GM18505 (cell line): ENCODE measurements at regions not wholly inside any gene's neighbourhood (a gene's known extent, or its start where the extent isn't known, plus 50 kb on each side); places are given as distances from the start of the nearest gene placed in this dataset.
"Not testable (repeated sequence)": the region's sequence is repeated elsewhere in the genome, so short reads cannot be mapped to it uniquely, and the experiment has no call there.

Experiments
- ATAC-seq: cut with Tn5 transposase; IDR thresholded peaks from one replicate; pipeline ENCODE4 v1.9.1; 2021; ENCODE audit not compliant: unreplicated experiment
- POLR2A ChIP-seq: IDR thresholded peaks from 4 replicates; pipeline ENCODE4 v1.6.1; 2011; ENCODE audit warnings: borderline replicate concordance; ENCODE audit not compliant: insufficient read depth, insufficient read length; ENCODE audit errors: extremely low read depth

DNA sequence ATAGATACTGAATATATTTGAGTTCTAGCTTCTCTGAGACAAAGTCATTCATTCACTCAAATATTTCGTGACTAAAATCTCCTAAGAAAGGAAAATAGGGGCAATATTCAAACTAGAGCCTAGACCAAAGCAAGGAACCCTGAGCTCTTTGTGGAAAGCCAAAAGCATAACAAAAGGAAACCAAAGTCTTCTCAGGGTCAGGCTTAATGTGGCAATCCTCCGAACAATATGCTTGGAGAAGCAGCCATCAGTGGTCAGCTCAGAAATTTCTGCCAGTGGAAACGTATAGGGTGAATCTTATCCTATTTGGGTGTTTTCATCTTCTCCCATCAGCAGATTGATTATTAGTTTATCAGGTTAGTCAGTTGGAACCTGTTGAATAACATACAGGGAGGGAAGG, 151.3 kb upstream of the SLC13A1 start:
- no peak for TF ChIP-seq POLR2A

DNA sequence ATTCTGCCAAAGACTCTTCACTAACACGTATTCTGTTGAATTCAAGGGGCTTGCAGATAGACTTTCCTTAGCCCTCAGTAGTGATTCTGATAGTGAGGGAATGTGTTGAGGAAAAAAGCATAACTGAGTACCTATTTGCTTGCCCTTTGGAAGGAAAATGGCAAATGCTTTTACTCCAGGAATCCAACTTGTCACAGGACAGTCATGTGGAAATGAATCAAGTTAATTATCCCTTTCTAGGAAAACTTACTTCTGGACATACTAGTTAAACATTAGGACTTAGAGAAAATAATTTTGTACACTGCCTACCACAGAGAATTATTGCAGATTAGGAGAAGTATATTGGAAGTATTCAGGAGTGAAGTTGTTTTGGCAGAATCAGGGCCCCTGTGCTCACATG, 148.9 kb upstream of the SLC13A1 start:
- TF ChIP-seq POLR2A: no peak
- no peak for ATAC-seq

More for the DNA sequence above, 151.3 kb upstream of the SLC13A1 start:
- ATAC-seq: no peak

DNA sequence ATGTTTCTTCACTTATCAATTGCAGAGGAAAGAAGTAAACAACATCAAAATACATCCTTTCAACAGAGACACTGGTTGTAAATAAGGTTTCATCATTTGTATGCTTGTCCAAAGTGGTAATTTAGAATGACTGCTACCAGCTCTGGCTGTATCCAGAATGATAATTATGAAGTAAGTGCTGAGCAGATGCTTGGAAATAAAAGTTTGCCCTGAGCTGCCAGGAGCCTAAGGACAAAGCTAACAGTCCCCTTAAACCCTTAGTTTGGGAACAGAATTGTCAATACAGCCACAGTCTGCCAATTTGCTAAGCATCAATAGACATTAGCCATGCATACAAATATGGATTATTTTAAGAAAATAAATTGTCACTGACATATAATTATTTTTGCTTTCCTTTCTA, 147.0 kb upstream of the SLC13A1 start:
- no peak for TF ChIP-seq POLR2A
- ATAC-seq: no peak

- TF ChIP-seq POLR2A: no peak
- no peak for ATAC-seq
Measured at GRCh38 chr7:123343611-123344010, 143.8 kb upstream of the SLC13A1 start.

DNA sequence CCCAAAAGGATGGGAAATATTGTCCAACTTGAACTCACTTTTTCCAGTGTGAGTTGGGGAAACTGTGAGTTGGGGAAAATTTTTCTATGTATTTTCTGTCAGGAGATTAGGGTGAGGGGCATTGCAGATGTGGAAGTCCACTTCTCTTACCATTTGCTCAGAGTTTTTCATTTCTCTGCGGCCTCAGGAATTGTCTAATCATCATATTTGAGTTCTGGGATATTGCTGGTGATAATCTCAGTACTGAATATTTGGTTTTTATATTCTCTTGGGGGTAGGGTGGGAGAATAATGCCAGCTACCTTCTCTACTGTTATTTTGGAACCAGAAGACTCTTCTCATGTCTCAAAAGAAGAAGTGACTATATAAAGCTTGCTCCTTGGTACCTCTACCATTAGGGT, 141.3 kb upstream of the SLC13A1 start:
- no peak for TF ChIP-seq POLR2A
- no peak for ATAC-seq

DNA sequence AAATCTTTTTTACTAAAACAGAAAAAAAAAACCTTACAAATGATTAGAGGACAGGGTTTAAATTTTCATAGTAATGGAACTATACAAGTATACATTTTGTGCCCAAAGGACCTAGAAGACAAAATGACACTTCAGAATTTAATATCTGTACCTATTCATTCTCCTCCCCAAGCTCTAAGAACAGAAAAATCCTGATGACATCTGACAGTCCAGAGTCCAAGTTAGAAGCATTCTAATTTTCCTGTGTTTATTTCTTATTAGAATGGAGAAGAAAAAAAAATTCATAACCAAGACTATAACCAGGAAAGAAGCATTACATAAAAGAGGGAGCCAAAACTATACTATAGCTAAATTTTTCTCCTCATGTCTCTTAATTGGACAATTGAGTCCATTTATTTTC, 138.9 kb upstream of the SLC13A1 start:
- ATAC-seq: no peak
- TF ChIP-seq POLR2A: no peak

DNA sequence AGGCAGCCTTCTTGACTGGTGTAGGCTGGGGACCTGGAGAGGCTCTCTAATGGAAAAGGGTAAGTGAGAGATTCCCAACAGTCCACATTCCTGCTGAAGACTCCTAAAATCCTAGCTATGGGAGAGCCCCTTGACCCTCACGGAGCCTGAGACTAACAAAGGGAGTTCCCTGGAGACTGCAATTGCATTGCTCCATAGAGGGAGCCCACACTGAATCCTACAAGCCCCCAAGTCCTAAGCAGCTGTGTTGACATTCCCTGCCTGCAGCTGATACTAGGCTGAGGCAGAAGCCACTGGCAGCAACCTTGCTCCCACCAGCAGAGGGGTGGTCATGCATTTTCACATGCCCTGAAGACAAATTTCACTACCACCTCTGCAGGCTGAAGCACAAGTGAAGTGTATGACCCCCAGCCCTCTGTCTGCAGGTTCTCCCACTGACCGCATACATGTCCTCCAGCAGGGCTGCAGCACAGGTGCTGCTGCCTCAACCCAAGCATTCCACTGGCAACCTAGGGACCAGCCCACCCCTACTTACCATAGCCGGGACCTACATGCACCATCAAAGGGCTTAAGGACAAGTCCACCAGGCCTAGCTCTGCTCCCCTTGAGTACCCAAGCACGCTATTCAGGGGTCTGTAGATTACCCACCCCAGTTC, 130.3 kb upstream of the SLC13A1 start:
- no peak for TF ChIP-seq POLR2A
- no peak for ATAC-seq

GRCh38 chr7:123327661-123328060, 127.9 kb upstream of the SLC13A1 start:
- no peak for TF ChIP-seq POLR2A
- ATAC-seq: no peak

DNA sequence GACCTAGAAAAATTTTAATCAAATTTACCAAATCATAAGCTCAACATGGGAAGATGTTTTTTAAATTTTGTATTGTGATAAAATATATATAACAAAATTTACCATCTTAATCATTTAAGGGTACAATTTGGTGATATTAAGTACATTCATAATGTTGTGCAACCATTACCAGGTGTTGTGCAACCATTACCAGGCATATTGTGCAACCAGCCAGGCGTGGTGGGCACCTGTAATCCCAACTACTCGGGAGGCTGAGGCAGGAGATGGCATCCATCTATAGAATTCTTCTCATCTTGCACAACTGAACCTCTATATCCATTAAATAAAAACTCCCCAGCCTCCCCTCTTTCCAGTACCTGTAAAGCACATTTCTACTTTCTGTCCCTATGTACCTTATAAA, 124.5 kb upstream of the SLC13A1 start:
- ATAC-seq: no peak
- TF ChIP-seq POLR2A: no peak

DNA sequence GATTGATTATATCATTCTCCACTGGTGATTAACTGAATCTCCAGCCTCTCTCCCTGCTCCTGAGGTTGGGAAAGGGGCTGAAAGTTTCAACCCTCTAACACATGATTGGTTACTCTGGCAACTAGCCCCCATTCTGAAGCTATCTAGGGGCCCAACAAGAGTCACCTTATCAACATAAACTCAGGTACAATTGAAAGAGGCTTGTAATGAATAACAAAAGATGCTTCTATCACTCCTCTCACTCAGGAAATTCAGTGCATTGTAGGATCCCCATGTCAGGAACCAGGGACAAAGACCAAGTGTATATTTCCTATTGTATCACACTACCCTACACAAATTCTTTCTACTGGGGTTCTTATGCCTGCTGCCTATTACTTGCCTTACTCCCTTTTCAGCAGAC, 123.9 kb upstream of the SLC13A1 start:
- TF ChIP-seq POLR2A: no peak
- ATAC-seq: no peak

DNA sequence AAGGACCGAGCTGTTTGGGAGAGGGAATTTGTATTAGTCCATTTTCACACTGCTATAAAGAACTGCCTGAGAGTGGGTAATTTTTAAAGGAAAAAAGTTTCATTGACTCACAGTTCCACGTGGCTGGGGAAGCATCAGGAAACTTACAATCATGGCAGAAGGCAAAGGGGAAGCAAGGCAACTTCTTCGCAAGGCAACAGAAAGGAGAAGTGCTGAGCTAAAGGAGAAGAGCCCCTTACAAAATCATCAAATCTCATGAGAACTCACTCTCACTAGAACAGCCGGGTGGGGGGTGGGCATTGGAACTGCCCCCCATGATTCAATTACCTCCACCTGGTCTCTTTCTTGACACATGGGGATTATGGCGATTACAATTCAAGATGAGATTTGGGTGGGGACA, 121.8 kb upstream of the SLC13A1 start:
- not testable (repeated sequence) for ATAC-seq

DNA sequence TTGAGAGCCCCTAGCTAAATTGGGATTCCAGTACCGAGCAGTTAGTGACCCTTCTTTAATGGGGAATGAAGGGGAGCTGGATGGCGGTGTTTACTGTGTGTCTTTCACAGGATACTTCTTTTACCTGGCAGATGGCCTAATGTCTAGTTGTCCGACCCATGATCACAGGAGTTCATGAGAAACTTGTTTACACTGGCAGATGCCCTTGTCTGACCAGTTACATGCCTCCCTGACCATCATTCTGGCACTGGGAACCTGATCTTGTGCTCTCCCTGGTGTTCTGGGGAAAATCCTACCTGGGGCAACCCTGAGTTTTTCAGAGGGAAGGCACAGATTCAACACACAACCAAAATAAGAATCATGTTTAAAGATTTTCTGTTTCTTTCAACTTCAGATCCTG, 120.1 kb upstream of the SLC13A1 start:
- ATAC-seq: no peak
- TF ChIP-seq POLR2A: no peak

DNA sequence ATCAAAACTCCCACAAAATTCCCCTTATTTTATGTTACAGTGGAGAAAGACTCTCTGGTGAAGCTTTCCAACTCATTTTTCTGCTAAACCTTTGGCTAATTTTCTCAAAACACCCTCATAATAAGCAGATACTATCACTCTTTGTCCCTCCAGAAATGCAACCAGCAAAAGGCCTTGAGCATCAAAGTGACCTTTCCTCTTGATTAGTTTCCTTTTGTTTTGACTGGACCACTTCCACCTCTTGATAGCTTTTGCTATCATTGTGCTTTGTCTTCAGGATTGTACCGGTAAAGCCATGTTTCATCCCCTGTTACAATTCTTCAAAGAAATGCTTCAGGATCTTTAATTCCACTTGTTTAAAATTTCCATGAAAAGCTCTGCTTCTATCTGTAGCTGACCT, 115.1 kb upstream of the SLC13A1 start:
- ATAC-seq: no peak
- no peak for TF ChIP-seq POLR2A

- ATAC-seq: no peak
- TF ChIP-seq POLR2A: no peak
Measured at GRCh38 chr7:123308254-123308951, 108.6 kb upstream of the SLC13A1 start.
